ENCODE measurements at regions not wholly inside any gene's neighbourhood (a gene's known extent, or its start where the extent isn't known, plus 50 kb on each side); places are given as distances from the start of the nearest gene placed in this dataset.

GRCh38 chr6:103114582-103114981, 1721.1 kb downstream of the GRIK2 start:
- no peak for TF ChIP-seq FOXA1 (IDR thresholded peaks at IDR 0.05)
- TF ChIP-seq RXRA (IDR thresholded peaks at IDR 0.05) = no peak
- no peak for TF ChIP-seq CTCF (IDR thresholded peaks at IDR 0.05; ENCODE audit: low read depth, low read length, missing input control)
- TF ChIP-seq RAD21 (IDR thresholded peaks at IDR 0.05) = no peak

All from liver (tissue), 3 donors.